Activated CD4-positive, alpha-beta memory T cell treated with anti-CD3 and anti-CD28 coated beads, Interleukin-2, amount 10 ng/mL, durations not matched to agents 7 days and 5 days (primary cell): ENCODE measurements at regions not wholly inside any gene's neighbourhood (a gene's known extent, or its start where the extent isn't known, plus 50 kb on each side); places are given as distances from the start of the nearest gene placed in this dataset.
"Not testable (repeated sequence)": the region's sequence is repeated elsewhere in the genome, so short reads cannot be mapped to it uniquely, and the experiment has no call there.

Source experiments
- CTCF ChIA-PET: fragments of 350-600 bp; sonication (Branson Sonifier 250); formaldehyde crosslinking; loops from one replicate; lab custom pipeline; 2021; ENCODE audit warnings: antibody characterized with exemption, inconsistent platforms; lab: Charles Lee
- POLR2A ChIA-PET: fragments of 350-600 bp; sonication (Branson Sonifier 250); formaldehyde crosslinking; loops from one replicate; lab custom pipeline; 2021; ENCODE audit warnings: antibody characterized with exemption; lab: Charles Lee
- DNase-seq: peaks from one replicate; pipeline ENCODE4 v3.0.0-alpha.2; 2020
- H3K27ac Mint-ChIP-seq: one replicate; pipeline ENCODE4 v1.8.0; 2021; ENCODE audit warnings: mild to moderate bottlenecking, mixed read lengths
- H3K27me3 Mint-ChIP-seq: one replicate; pipeline ENCODE4 v1.8.0; 2021; ENCODE audit warnings: mixed read lengths
- H3K36me3 Mint-ChIP-seq: one replicate; pipeline ENCODE4 v1.8.0; 2021; ENCODE audit warnings: low read depth, mixed read lengths
- H3K4me1 Mint-ChIP-seq: one replicate; pipeline ENCODE4 v1.8.0; 2021; ENCODE audit warnings: mixed read lengths
- H3K4me3 Mint-ChIP-seq: one replicate; pipeline ENCODE4 v1.8.0; 2021; ENCODE audit warnings: mild to moderate bottlenecking, mixed read lengths
- H3K9me3 Mint-ChIP-seq: one replicate; pipeline ENCODE4 v1.8.0; 2021; ENCODE audit warnings: mixed read lengths

DNA sequence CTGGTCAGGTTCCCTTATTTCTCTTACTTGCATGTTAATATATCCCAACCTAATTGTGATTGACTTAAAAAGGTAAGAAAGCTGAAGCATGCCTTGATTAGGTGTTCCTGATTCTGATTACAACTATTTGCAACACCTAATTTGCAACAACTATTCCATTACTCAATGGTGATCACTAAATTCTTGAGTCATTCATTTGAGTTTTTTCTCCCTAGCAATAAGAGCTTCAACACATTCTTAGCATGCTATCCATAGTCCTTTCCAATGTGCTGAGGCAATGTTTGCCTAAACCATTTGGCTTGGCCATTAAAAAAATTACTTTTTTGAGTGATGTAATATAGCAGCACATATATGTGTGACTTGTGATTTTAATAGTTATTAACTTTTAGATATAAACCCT lies 851.4 kb downstream of the TRAM1L1 start:
- Mint-ChIP-seq H3K27ac (no peak overlapping the region), H3K36me3 (no peaks in the 10 kb centered on the region), H3K4me1 (no peaks in the 10 kb centered on the region), H3K9me3 (no peaks in the 10 kb centered on the region), H3K27me3 (no peaks in the 10 kb centered on the region), H3K4me3 (no peak overlapping the region)
- no peak for DNase-seq
- CTCF ChIA-PET: no interaction called here
- POLR2A ChIA-PET: no interaction called here

DNA sequence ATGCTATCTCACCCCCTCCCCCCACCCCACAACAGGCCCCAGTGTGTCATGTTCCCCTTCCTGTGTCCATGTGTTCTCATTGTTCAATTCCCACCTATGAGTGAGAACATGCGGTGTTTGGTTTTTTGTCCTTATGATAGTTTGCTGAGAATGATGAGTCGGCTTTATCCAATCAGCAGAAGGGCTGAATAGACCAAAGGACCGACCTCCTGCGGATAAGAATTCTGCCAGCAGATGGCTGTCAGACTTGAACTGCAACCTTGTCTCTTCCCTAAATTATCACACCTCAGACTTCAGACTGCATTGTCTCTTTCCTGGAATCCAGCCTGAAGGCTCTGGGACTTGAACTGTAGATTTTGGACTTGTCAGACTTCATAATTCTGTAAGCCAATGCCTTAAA lies 853.4 kb downstream of the TRAM1L1 start:
- H3K9me3 Mint-ChIP-seq, DNase-seq, H3K4me1 Mint-ChIP-seq, H3K4me3 Mint-ChIP-seq, CTCF ChIA-PET, H3K36me3 Mint-ChIP-seq, H3K27me3 Mint-ChIP-seq, POLR2A ChIA-PET, H3K27ac Mint-ChIP-seq: not testable (repeated sequence)

DNA sequence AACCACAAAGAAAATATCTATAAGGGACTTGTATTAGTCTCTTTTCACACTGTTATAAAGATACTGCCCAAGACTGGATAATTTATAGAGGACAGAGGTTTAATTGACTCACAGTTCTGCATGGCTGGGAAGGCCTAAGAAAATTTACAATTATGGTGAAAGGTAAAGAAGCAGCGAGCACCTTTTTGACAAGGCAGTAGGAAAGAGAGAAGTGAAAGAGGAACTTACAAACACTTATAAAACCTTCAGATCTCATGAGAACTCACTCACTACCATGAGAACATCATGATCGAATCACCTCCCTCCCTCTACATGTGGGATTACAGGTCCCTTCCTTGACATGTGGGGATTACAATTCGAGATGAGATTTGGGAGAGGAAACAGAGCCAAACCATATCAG lies 856.0 kb downstream of the TRAM1L1 start:
- H3K36me3 Mint-ChIP-seq: no peaks in the 10 kb centered on the region
- no peaks in the 10 kb centered on the region for H3K27me3 Mint-ChIP-seq
- no peaks in the 10 kb centered on the region for H3K9me3 Mint-ChIP-seq
- H3K4me3 Mint-ChIP-seq: no peak overlapping the region
- DNase-seq: no peak
- ChIA-PET CTCF (no interaction called here), POLR2A (no interaction called here)
- no peaks in the 10 kb centered on the region for H3K4me1 Mint-ChIP-seq
- H3K27ac Mint-ChIP-seq: no peak overlapping the region

DNA sequence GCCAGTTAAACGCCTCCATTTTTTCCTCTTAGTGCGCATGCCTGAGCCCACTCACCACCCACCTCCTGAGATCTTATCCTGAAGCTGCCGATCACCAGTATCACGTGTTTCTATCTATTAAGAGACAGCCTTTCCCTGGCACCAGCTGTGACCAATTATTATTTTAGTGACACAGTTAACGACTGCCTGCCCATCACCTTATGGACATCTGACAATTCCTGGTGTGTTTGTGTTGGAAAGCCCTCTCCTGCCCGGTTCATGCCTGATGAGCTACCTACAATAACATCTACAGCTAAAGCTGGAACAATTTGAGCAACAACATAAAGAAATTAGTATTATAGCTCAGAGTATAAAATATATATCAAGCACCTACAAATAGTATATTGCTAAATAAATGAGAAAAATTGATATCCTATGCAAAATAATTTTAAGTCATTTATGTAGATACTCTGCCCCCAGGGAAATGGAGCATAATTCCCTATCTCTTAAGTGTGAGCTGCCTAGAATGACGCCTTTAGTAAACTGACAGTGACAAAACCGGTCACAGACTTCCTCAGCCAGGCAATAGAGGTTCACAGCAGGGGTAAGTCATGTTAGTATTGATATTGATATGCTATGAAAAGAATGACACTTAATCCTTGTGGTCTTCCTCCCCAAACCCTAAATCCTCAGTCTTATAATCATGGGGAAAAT lies 862.2 kb downstream of the TRAM1L1 start:
- CTCF ChIA-PET: no interaction called here
- no peaks in the 10 kb centered on the region for H3K4me1 Mint-ChIP-seq
- H3K36me3 Mint-ChIP-seq: no peaks in the 10 kb centered on the region

DNA sequence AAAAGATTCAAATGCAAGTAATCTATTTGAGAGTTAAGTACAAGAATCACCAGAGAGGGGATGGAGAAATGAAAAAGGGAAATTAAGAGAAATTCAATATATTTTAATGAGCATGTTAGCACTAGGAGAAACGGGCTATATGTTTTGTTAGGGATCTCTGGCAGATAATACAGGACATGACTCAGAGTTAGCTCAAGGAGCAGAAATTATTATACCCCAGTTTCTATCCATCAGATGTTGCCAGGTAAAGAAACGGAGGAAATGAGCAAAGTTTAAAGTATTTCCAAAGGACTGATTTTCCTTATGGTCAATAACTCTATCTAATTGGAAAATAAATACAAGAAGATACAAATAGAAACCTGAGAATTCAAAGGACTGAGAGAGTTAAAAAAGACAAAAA lies 867.6 kb downstream of the TRAM1L1 start:
- CTCF ChIA-PET: no interaction called here

More for the DNA sequence above, 862.2 kb downstream of the TRAM1L1 start:
- POLR2A ChIA-PET: no interaction called here
- no peak overlapping the region for H3K27ac Mint-ChIP-seq
- H3K27me3 Mint-ChIP-seq: no peaks in the 10 kb centered on the region
- no peak overlapping the region for H3K4me3 Mint-ChIP-seq
- no peak for DNase-seq
- H3K9me3 Mint-ChIP-seq: peaks cover 2% of the 10 kb centered on the region

DNA sequence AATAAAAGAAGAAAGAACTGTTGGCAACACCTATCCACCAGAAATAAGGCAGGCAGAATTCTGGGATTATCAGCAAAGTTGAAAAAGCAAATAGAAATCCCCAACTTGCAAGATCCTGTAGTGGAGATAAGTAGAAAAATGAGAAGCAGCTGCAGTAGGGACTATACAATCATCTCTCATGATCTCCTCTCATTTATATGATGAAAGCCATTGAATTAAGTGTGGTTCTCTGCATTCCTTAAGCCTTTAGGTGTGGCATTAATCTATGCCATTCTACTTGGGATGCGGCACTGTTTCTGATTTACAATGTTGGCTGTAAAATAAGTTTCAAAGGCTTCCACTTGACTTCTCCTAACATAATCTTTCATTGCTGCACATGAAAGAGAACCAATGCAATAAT lies 869.8 kb downstream of the TRAM1L1 start:
- H3K27ac Mint-ChIP-seq: no peak overlapping the region
- POLR2A ChIA-PET: no interaction called here

More for the DNA sequence above, 867.6 kb downstream of the TRAM1L1 start:
- Mint-ChIP-seq H3K9me3 (peaks cover 9% of the 10 kb centered on the region), H3K4me3 (no peak overlapping the region), H3K4me1 (no peaks in the 10 kb centered on the region), H3K27ac (no peak overlapping the region), H3K36me3 (no peaks in the 10 kb centered on the region), H3K27me3 (no peaks in the 10 kb centered on the region)
- POLR2A ChIA-PET: interaction anchor here (0.7 kb wide), 1 partner anchor 1189 kb away, joined by 3 read pairs; no protein-coding TSS in a partner anchor
- no peak for DNase-seq

DNA sequence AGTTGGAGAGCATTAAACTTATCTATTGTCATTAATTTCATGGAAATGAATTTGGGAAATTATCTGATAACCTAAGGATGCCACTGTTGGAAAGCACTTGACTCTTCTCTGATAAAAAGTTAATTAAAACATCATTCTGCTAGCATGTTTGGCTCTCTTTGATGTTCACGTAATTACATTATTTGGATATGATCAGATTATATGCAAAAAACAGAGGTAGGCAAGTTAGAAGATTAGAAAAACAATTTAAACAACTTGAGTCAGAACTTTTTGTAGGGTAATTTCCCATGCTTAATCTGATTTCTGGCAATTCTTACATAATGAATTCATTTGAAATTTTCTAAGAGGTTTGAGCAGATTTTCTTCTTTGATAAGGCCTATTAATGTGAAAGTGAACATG lies 882.9 kb downstream of the TRAM1L1 start:
- H3K36me3 Mint-ChIP-seq: no peaks in the 10 kb centered on the region
- no peaks in the 10 kb centered on the region for H3K27me3 Mint-ChIP-seq
- no peaks in the 10 kb centered on the region for H3K4me1 Mint-ChIP-seq
- H3K4me3 Mint-ChIP-seq: no peak overlapping the region
- H3K27ac Mint-ChIP-seq: no peak overlapping the region
- H3K9me3 Mint-ChIP-seq: peaks cover 2% of the 10 kb centered on the region
- CTCF ChIA-PET: no interaction called here
- POLR2A ChIA-PET: no interaction called here
- DNase-seq: no peak

More for the DNA sequence above, 869.8 kb downstream of the TRAM1L1 start:
- no peaks in the 10 kb centered on the region for H3K27me3 Mint-ChIP-seq
- H3K4me3 Mint-ChIP-seq: no peak overlapping the region
- H3K4me1 Mint-ChIP-seq: no peaks in the 10 kb centered on the region
- H3K9me3 Mint-ChIP-seq: peaks cover 7% of the 10 kb centered on the region
- DNase-seq: no peak
- CTCF ChIA-PET: no interaction called here
- H3K36me3 Mint-ChIP-seq: no peaks in the 10 kb centered on the region

DNA sequence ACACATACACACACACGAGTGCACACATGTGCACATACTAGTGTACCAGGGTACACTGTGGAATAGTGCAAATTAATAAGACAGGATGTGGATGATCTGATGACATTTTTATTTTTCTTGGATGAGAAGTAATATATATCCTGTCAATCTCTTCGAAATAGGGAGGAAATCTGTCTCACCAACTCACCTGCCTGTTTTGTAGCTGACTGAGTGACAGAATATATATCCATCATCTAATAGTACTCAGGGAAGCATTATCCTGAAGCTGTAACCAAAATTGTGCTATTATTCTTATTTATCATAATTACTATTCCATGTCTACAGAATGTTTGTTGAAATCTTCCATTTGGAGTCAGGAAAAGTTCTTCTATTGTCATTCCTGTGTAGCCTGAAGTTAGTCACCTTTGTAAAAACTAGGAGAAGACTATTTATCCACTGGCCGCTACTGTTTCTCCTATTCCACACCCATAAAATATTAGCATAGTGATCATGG lies 888.0 kb downstream of the TRAM1L1 start:
- no peaks in the 10 kb centered on the region for H3K9me3 Mint-ChIP-seq
- CTCF ChIA-PET: no interaction called here
- H3K27ac Mint-ChIP-seq: no peak overlapping the region
- no peak for DNase-seq
- POLR2A ChIA-PET: no interaction called here
- no peaks in the 10 kb centered on the region for H3K36me3 Mint-ChIP-seq
- no peaks in the 10 kb centered on the region for H3K4me1 Mint-ChIP-seq
- H3K4me3 Mint-ChIP-seq: no peak overlapping the region
- no peaks in the 10 kb centered on the region for H3K27me3 Mint-ChIP-seq

DNA sequence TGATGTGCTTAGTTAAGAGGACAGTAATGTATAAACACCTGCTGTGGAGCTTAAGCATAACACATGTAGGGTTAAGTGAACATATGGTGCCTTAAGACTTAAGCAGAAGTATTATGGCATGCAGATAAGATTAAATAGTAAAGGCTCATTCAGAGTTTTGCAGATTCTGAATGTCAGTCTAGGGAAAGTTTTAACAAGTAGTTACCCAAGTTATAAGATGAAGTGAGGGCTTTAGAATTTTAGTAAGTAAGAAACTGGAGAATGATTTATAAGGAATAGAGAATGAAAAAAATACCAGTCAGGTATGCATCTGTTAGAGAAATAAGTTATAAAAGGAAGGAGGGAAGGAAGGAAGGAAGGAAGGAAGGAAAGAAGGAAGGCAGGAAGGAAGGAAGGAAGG lies 902.1 kb downstream of the TRAM1L1 start:
- POLR2A ChIA-PET: no interaction called here
- CTCF ChIA-PET: no interaction called here
- H3K9me3 Mint-ChIP-seq: no peaks in the 10 kb centered on the region
- no peaks in the 10 kb centered on the region for H3K4me1 Mint-ChIP-seq
- no peak for DNase-seq
- H3K4me3 Mint-ChIP-seq: no peak overlapping the region
- H3K27me3 Mint-ChIP-seq: no peaks in the 10 kb centered on the region
- no peak overlapping the region for H3K27ac Mint-ChIP-seq
- no peaks in the 10 kb centered on the region for H3K36me3 Mint-ChIP-seq

DNA sequence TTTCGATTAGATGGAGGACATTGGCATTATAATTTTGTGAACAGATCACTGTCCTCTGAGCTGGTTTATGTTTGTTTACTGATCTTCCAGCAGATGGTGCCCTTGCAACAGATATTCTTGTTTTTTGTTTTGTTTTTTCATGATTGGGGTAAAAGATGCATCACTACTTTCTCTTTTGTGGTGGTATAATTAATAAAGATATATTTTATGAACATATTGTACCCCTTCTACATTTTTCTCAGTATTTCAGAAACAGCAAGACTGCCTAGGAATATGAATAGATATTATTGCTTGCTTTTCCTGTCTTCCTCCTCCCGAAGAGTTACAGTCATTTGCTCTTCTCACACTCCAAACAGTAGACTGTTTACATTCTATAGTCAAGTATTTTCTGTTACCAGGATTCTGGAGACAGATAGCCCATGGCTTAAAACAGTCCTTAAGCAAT lies 905.2 kb downstream of the TRAM1L1 start:
- no peak overlapping the region for H3K27ac Mint-ChIP-seq
- no peaks in the 10 kb centered on the region for H3K4me1 Mint-ChIP-seq
- no peaks in the 10 kb centered on the region for H3K9me3 Mint-ChIP-seq
- H3K4me3 Mint-ChIP-seq: no peak overlapping the region
- ChIA-PET POLR2A (no interaction called here), CTCF (interaction anchor here (0.7 kb wide), 1 partner anchor 9 kb away, joined by 3 read pairs; no protein-coding TSS in a partner anchor)
- DNase-seq: no peak
- H3K36me3 Mint-ChIP-seq: no peaks in the 10 kb centered on the region
- no peaks in the 10 kb centered on the region for H3K27me3 Mint-ChIP-seq

DNA sequence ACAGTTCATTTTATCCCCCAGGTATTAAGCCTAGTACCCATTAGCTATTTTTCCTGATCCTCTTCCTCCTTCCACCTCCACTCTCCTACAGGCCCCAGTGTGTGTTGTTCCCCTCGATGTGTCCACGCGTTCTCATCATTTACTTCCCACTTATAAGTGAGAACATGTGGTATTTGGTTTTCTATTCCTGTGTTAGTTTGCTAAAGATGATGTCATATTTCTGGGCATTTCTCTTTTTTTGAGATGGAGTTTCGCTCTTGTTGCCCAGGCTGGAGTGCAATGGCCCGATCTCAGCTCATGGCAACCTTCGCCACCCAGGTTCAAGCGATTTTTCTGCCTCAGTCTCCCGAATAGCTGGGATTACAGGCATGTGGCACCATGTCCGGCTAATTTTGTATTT lies 934.0 kb downstream of the TRAM1L1 start:
- H3K27ac Mint-ChIP-seq, H3K9me3 Mint-ChIP-seq, POLR2A ChIA-PET, DNase-seq, H3K27me3 Mint-ChIP-seq, H3K4me3 Mint-ChIP-seq, CTCF ChIA-PET, H3K36me3 Mint-ChIP-seq, H3K4me1 Mint-ChIP-seq: not testable (repeated sequence)

DNA sequence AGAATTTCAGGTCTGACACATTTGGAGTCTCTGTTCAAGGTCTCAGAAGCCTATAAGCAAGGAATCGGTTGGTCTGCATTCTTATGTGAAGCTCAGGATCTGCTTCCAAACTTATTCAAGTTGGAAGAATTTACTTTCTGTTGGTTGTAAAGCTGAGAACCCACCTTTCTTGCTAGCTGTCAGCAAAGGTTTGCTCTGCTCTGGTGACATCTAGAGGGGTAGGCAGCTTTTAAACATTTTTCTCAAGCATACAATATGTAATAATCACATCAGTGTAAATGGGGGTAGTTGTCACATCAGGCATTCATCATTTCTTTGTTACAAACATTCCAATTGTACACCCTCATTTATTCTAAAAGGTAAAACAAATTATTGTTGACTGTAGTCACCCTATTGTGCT lies 935.2 kb downstream of the TRAM1L1 start:
- ChIA-PET POLR2A (no interaction called here), CTCF (no interaction called here)
- H3K36me3 Mint-ChIP-seq: no peaks in the 10 kb centered on the region
- no peaks in the 10 kb centered on the region for H3K27me3 Mint-ChIP-seq
- H3K4me3 Mint-ChIP-seq: no peak overlapping the region
- H3K9me3 Mint-ChIP-seq: no peaks in the 10 kb centered on the region
- H3K4me1 Mint-ChIP-seq: no peaks in the 10 kb centered on the region
- H3K27ac Mint-ChIP-seq: no peak overlapping the region
- no peak for DNase-seq

DNA sequence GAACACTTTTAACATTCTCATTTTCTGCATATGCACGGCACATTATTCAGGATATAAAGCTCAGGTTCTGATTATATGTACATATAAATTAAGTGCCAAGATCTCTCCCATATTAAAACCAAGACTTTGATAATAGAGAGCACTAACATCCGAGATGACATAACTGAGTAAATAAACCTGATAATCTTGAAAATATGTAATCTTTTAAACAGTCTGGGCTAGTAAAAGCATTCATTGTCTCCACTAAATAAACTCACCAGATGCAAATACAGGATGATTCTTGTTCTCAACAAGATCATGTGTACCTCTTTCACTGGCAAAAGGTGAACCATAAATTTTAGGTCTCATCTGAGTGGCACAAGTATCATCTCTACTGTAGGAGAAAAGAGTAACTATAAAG lies 942.2 kb downstream of the TRAM1L1 start:
- CTCF ChIA-PET: no interaction called here
- no peak for DNase-seq
- Mint-ChIP-seq H3K36me3 (no peaks in the 10 kb centered on the region), H3K4me3 (no peak overlapping the region), H3K9me3 (no peaks in the 10 kb centered on the region), H3K27me3 (no peaks in the 10 kb centered on the region), H3K4me1 (no peaks in the 10 kb centered on the region), H3K27ac (no peak overlapping the region)
- POLR2A ChIA-PET: no interaction called here

DNA sequence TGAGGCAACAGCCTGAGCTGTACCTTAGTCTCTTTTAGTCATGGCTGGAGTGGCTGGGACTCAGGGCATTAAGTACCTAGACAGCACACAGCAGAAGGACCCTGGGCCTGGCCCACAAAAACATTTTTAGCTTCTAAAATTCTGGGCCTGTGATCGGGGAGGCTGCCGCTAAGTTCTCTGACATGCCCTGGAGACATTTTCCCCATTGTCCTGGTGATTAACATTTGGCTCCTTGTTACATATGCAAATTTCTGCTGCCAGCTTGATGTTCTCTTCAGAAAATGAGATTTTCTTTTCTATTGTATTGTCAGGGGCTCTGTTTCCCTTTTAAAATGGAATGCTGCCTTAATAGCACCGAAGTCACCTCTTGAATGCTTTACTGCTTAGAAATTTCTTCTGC lies 952.4 kb downstream of the TRAM1L1 start:
- no peaks in the 10 kb centered on the region for H3K9me3 Mint-ChIP-seq
- H3K27me3 Mint-ChIP-seq: no peaks in the 10 kb centered on the region
- H3K4me1 Mint-ChIP-seq: no peaks in the 10 kb centered on the region
- no peak overlapping the region for H3K27ac Mint-ChIP-seq
- H3K4me3 Mint-ChIP-seq: no peak overlapping the region
- ChIA-PET POLR2A (no interaction called here), CTCF (no interaction called here)
- H3K36me3 Mint-ChIP-seq: no peaks in the 10 kb centered on the region
- no peak for DNase-seq
